GM18511 (cell line): ENCODE measurements at regions not wholly inside any gene's neighbourhood (a gene's known extent, or its start where the extent isn't known, plus 50 kb on each side); places are given as distances from the start of the nearest gene placed in this dataset.
"Not testable (repeated sequence)": the region's sequence is repeated elsewhere in the genome, so short reads cannot be mapped to it uniquely, and the experiment has no call there.

Experiments used
- ATAC-seq: cut with Tn5 transposase; IDR thresholded peaks from one replicate; pipeline ENCODE4 v1.9.1; 2021; ENCODE audit warnings: mild to moderate bottlenecking, moderate library complexity; ENCODE audit not compliant: unreplicated experiment

DNA sequence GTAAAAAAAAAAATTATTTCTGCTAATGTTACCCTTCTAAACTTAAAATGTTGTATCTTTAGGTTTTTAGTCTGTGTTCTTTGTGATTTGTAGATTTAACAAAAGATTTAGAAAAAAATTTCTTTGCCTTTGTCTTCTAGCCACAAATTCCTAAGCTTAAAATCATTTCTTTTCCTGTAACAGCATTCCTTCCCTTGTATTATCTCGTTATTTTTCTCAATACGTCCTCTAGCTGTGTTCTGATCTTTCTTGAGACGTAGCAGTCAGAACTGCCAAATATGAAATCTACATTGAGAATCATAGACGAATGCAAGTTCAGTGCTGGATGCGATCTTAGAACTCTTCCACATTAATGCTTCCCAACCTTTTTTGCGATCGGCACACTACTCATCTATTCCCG lies 283.1 kb downstream of the UTRN start:
- ATAC-seq = no peak

DNA sequence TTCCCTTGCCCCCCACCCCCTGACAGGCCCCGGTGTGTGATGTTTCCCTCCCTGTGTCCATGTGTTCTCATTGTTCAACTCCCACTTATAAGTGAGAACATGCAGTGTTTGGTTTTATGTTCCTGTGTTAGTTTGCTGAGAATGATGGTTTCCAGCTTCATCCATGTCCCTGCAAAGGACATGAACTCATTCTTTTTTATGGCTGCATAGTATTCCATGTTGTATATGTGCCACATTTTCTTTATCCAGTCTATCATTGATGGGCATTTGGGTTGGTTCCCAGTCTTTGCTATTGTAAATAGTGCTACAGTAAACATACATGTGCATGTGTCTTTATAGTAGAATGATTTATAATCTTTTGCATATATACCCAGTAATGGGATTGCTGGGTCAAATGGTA lies 287.4 kb downstream of the UTRN start:
- ATAC-seq = not testable (repeated sequence)

DNA sequence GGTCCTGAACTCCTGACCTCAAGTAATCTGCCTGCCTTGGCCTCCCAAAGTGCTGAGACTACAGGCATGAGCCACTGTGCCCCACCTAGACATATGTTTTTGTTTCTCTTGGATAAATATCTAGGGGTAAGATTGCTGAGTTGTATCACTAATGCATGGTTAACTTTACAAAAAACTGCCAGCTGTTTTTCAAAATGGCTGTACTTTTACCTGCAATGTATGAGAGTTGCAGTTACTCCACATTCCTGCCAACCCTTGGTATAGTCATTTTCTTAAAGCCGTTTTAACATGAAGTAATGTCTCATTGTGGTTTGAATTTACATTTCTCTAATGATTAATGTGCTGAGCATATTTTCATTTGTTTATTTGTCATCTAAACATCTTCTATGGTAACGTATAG lies 289.7 kb downstream of the UTRN start:
- no peak for ATAC-seq

DNA sequence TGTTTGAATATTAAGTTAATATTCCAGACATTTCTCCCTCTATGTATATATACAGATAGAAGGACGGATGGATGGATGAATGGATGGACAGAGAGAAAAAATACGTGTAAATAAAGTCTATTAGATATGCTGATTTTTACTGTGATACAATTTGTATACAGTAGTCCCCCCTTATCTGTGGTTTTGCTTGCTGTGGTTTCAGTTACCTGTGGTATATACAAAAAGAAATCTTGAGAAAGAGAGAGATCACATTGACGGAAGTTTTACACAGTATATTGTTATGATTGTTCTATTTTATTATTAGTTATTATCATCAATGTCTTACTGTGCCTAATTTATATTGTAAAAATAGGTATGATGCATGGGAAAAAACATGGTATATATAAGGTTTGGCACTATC lies 290.2 kb downstream of the UTRN start:
- no peak for ATAC-seq

- no peak for ATAC-seq
Observed at GRCh38 chr6:144576871-144577270, 291.7 kb downstream of the UTRN start.

DNA sequence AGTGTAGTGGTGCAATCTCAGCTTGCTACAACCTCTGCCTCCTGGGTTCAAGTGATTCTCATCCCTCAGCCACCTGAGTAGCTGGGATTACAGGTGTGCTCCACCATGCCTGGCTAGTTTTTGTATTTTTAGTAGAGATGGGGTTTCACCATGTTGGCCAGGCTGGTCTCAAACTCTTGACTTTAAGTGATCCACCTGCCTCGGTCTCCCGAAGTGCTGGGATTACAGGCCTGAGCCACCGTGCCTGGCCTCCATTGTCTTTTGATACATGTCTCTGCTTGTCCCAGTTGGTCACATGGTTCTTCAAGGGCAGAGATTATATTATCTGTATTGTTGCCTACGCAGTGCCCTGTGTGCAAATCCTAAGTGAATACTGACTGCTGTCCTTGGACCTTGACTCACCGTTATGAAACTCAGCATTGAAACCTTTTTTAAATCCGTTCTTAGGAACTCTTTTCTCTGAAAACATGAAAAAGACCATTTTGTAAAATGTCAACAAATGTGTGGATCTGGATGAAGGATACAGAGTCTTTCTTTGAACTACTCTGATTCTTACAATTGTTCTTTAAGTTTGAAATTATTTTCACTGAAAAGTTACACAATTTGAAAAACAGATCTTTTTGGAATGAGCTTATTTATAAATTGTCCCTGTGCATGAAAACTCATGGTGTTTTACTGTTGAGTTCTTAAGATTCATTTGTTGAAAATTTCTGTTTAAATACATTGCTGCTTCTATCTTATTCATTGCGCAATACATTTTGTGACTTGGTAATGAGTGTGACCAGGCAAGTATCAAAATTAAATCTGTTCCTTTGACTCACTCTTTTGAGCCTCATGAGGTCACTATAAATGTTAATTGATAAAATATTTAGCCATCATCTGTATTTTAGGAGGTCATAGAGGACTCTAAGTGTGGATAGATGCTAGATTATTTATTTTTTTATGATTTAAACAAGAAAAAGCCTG lies 293.5 kb downstream of the UTRN start:
- ATAC-seq = no peak

DNA sequence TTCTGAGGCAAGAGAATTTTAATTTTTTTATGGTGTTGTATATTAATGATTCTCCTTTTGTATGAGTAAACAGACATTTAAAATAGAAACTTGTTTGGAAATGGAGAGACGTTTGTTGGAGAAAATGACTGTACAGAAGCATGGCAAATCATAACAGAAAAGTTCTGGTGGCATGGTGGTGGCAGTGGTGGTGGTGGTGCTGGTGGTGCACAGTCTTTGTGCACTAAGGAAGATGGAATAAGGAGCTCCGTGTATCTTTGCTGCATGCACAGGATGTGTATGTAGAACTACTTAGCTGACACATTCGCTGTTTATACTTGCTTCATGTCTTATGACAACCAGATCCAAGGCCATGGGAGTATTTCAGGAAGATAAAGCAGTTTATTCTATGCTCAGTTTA lies 294.9 kb downstream of the UTRN start:
- no peak for ATAC-seq

GRCh38 chr6:144580771-144581170 lies 295.6 kb downstream of the UTRN start:
- no peak for ATAC-seq

DNA sequence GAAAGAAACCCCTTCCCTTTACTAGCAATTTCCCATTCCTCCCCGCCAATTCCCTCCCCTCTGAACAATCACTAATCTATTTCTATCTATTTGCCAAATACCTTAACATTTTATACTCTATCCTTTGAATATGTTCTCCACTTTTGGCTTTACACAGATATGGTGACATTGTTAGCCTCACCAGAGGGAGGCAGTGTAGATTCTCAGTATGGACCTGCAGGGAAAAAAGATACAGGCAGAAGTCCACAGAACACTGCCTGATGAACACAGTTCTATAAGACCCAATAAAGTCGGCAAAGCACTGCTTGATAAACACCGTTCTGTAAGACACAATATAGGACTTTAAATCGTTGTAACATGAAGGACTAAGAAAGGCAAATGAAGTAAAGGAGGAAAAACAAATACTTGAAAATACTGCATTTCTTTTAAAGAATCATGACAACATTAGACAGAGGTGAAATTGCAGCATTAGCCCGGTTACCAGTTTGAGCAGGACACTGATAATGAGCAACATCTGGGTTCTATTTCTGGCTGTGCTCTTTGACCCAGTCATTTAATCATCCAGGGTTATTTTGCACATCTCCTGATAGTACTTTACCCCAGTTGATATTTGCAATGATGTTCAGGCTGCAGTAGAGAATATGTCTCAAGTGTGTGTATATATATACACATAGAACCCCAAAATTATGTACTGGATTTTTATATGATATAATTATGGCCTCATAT lies 296.8 kb downstream of the UTRN start:
- no peak for ATAC-seq

DNA sequence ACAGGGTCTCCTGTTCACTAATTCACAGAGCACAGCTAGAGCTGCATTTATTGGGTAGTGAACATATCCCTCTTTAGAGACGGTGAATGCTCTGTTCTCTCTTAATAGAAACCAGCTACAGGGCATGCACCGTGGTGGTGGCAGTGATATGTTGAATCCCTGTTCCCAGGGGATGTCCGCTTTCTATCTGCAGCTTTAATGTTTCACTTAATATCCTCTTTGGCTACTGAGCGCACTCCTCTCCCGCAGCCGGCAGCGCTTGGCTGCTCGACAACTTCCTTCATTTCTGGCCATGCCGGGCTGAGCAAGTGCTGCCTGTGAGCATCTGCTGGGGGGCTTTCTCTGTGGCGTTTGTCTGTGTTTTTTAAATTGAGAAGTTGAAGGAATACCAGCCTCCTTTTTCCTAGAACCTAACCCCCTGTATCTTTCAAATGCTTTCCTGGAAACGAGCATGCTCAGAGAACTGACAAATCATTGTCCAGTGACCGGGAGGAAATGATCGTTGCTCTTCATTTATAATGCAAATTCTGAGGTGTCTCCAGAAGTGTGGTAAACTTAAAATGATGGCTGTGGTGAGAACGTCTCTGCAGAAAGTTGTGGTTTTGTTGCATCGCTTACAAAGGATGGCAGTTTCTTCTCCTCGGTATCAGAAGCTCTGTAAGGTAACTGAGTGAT lies 297.9 kb downstream of the UTRN start:
- peak; percentile 94 for ATAC-seq

DNA sequence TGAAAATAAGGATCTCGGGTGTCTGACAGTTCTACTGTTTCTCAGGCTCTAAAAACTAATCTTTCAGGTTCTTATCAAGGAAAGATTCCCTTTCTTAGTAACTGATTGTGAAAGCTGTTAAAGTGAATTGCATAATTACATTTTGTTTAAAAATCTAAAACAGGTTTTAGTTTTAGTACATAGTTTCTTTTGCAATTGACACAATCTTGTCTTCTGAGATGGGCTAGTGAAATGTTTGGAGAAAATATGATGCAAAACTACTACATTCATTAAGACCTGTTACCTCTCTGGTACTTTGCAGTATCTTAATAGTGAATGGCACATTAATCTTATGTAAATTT lies 298.4 kb downstream of the UTRN start:
- ATAC-seq = peak; percentile 3

DNA sequence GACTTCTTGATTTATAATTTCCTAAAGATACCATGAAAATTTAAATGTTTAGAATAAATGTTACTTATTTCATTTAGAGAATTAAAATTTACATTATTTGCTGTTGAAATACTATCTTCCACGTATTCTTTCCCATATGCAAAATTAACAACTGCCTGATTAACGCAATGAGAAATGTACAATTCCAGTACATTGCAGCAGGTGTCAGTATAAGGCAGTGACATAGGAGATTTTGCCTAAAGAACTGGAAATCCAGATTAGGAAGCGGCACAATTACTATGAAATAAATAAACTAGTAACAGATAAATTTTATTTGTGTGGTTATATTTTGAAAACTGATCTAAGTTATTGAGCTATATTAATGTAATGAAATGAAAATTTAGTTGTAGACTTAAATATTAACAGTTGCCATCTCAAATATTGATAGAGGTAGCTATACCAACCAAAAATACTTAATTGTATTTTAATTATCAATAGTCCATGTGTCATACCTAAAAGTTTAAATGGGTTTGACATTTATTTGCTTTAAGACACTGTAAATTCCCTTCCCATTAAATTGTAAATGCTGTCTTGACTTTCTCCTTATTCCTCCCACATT lies 300.2 kb downstream of the UTRN start:
- ATAC-seq = no peak

DNA sequence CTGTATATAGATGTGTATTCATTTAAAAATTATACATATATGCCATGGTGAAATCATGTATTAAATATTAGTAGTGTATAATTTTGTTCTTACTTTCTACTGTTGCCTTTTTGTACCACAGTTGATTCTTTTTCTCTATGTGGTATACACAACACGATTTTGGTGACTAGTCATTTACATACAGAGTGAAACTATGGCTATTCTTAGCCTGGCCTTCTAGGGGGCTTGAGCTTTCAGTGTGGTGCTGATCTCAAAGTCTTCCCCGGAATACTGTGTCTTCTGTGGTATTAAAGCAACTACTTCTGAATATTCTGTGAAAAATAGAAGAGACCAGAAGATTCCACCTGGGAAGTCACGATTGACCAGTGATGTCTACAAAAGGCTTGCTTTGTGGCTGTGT lies 301.9 kb downstream of the UTRN start:
- ATAC-seq = no peak

GRCh38 chr6:144588697-144589325 lies 303.7 kb downstream of the UTRN start:
- peak; percentile 86 for ATAC-seq

DNA sequence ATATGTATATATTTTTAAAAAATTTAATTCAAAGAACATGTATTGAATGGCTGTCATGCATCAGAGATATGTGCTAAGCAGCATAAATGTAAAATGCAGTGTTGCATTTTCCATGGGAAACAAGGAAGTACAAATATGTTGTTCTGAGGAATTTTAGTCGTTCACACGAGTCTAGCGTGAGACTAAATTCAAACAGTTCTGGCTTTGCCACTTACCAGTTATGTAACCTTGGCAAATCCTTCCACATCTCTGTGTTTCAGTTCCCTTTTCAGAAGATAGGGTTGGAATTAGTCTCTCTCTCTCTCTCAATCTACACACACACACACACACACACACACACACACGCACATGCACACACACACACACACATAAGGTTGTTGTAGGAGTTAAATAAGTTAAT lies 305.4 kb downstream of the UTRN start:
- ATAC-seq = no peak

DNA sequence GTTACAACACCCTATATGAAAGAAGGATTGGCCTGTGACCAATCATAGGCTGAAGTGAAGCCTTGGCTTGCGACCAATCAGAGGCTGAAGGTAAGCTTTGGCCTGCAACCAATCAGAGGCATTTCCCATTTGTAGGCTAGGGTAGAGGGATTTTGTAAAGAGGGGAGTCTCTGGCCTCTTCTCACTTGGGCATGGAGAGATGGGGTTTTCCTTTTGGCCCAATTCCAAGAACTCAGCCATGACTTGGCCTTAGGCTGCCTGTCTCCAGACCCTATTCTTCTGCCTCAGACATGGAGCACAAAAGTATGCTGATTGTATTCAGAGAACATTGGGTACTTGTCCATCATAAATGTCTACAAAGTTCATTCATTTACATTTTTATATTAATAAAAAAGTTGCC lies 308.3 kb downstream of the UTRN start:
- no peak for ATAC-seq

DNA sequence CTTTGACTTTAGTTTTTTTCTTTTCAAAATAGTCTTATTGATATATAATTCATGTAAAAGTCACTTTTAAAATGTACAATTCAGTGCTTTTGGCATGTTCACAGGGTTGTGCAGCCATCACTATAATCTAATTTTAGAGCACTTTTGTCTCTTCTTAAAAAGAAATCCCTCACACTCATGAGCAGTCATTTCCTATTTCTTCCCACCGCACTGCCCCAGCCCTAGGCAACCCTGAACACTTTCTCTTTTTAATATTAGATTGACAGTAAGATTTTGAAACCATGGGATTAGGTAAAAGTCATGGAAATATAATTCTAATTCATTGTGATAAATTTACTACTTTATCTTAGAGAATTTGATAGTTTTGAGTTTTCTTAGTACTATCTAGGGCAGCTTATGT lies 309.4 kb downstream of the UTRN start:
- no peak for ATAC-seq

- no peak for ATAC-seq
Observed at GRCh38 chr6:144595266-144595665, 310.1 kb downstream of the UTRN start.

DNA sequence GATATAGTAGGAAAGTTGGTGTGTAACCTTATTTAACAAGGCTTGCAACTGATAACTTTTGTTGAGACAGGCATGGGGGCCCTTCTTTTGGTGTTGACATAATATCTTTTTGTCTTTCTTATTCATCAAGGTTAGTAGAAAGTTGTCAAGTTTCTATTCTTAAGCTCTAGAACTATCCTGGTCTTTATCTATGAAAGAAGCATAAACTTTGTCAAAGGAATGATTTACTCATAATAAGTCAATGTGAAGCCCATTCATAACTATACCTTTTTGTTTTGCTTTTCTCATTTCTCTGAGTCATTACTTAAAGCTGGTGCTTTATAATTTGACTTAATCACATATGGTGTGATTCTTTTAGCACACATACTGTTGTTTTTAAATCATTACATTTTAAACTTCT lies 312.4 kb downstream of the UTRN start:
- no peak for ATAC-seq

- no peak for ATAC-seq
Observed at GRCh38 chr6:144599615-144600014, 314.5 kb downstream of the UTRN start.

DNA sequence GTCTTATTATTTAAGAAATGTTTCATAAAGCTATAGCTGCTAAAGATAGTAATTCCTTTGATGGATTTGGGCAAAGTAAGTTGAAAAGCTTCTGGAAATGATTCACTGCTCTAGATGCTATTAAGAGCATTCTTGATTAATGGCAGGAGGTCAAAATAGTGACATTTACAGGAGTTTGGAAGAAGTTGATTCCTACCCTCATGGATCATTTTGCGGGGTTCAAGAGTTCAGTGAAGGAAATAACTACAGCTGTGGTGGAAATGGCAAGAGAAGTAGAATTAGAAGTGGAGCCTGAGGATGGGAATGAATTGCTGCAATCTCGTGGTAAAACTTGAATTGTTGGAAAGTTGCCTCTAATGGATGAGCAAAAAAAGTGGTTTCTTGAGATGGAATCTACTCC lies 316.1 kb downstream of the UTRN start:
- no peak for ATAC-seq
